GM21825 (cell line): ENCODE measurements at regions not wholly inside any gene's neighbourhood (a gene's known extent, or its start where the extent isn't known, plus 50 kb on each side); places are given as distances from the start of the nearest gene placed in this dataset.

Experiments used
- ATAC-seq: cut with Tn5 transposase; IDR thresholded peaks from one replicate; pipeline ENCODE4 v1.9.1; 2021; ENCODE audit warnings: mild to moderate bottlenecking, moderate library complexity; ENCODE audit not compliant: unreplicated experiment

- ATAC-seq, result no peak
Observed at GRCh38 chr2:65553504-65554074, 121.2 kb upstream of the SPRED2 start.

- ATAC-seq, result no peak
Observed at GRCh38 chr2:65551528-65551927, 119.1 kb upstream of the SPRED2 start.

- no peak for ATAC-seq
Observed at GRCh38 chr2:65550246-65550645, 117.8 kb upstream of the SPRED2 start.

DNA sequence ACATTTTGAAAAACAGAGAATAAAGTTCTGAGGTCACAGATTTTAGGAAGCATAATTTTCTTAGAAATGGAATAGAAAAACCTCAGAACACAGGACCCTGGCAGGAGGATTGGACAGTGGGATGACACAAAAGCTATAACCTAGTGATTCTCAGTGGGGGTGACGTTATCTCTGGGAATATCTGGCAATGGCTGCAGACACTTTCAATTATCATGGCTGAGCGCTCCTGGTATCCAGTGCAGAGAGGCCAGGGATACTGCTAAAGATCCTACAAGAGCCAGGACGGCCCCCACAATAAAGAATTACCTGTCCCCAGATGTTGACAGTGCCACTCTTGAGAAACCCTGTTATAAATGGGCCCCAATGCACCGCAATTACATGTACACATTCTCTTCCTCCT lies 117.2 kb upstream of the SPRED2 start:
- ATAC-seq, result no peak

DNA sequence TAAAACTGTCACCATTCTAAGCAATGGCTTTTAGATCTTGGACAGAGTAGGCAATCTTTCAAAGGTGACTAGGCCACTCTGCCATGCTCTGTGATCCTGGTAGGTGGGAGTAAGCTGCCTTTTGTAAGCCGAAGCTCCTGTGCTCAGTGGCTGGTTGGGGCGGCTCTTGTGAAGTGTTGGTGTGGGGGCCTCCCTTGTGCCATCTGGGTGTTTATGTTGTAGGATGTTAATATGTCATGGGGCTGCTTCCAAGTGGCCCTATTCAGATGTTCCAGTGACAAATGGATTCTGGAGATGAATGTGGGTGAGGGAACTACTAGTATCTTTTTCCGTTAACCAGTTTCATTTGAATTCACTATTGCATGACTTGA lies 116.8 kb upstream of the SPRED2 start:
- no peak for ATAC-seq

DNA sequence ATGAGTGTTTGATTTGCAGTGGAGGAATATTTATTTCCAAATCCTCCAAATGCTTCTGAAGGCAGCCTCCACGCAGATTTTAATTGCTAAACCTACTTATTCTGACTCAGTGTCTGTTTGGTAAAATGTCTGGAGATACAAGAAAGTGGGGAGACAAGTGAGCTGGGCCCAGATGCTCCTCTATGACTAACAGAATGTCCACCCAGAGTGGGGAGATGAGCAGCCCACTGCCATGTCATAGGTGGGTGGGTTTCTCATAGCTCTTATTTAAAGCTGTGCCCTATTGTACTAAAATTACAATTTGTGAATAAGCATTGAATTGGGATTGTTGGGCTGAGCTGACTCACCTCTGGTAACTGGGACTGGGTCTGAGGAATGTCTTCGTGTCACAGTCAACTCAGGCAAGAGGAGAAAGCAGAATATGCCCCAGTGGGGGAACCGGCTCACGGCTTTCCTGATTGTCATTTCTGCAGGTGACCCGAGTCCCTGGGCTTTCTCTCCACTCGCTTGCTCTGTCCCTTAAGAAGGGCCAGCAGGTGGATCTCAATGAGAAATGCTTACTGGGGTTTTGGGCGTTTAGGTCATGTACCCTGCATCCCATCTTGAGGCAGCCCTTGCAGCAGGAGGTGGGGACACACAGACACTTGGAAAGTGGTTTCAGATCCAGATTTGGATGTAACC lies 116.3 kb upstream of the SPRED2 start:
- ATAC-seq, result no peak

GRCh38 chr2:65548064-65548463 lies 115.7 kb upstream of the SPRED2 start:
- no peak for ATAC-seq

DNA sequence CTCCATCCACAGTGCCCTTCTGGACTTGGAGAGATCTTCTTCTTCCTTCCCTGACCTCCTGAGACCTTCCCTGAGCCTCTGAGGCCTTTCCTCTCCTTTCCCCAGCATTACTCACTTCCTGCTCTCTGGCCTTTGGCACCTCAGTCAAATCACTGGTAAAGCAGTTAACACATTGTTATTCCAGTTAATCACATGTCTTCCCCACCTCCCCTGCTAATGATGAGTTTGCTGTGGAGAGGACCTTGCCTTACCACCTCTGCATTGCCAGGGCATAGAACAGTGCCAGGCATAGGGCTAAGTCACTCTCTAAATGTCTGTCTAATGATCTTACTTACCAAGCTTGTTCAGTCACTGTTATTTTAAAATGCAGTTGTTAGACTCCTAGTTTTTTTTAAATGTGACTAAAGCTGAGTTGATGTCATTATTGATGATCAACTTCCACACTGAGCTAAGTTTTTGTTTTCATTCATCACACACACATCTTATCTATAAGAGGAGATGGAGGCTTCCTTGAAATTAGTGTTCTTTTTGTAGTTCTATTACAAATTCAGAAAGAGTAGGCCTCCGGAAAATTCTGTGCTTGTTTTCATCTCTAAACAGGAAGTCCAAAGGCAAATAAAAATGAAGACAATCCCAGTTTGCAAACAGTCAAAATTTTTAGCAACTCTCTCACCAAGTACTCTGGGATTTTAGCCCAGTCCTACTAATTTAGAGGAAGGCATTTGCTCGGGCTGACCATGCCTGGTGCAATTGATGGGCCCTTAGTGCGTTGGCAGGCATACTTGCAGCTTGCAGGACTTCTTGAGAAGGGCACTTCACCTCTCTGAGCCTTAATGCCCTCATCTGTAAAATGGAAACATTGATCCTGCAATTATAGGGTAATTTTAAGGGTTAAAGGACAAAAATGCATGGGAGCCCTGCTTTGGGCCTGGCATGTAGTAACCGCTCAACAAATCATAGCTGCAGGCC lies 113.7 kb upstream of the SPRED2 start:
- ATAC-seq, result no peak

DNA sequence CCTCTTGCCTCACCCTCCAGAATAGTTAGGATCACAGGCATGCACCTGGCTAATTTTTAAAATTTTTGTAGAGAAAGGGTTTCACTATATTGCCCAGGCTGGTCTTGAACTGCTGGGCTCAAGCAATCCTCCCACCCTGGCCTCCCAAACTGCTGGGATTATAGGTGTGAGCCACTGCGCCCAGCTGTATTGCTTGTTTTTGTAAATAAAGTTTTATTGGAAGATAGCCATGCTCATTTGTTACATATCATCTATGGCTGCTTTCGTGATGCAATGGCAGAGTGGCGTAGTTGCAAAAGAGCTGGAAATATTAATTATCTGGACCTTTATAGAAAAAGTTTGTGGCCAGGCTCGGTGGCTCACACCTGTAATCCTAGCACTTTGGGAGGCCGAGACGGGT lies 109.4 kb upstream of the SPRED2 start:
- no peak for ATAC-seq

- no peak for ATAC-seq
Observed at GRCh38 chr2:65539633-65540032, 107.2 kb upstream of the SPRED2 start.

DNA sequence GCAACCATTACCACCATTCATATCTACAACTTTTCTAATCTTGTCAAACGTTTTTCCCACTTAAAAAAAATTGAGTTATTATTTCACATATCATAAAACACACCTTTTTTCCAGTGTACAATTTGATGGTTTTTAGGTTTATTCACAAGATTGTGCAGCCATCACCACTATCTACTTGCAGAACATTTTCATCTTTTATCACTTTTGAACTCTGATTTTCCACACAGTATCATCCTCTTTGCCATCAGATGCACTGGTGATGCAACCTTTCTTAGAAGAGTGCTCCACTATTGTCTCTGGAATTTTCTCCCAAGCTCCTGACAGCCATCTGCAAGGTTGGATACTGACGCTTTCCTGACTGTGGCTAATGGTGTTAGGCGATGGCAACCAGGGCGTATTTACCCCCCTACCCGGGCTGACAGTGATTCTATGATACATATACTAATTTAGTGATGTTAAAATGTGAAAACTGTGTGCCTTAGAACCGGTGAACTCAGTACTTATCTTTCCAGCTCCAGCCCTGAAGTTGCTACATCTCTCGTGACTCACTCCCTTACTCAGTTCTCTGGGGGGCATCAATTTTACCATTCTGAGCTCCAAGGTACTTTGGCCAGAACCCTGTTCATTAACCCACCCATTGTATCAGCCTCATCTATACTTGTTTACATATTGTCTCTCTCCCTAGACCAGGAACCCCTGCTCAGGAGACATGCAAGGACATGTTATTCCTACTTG lies 105.4 kb upstream of the SPRED2 start:
- no peak for ATAC-seq

GRCh38 chr2:65536596-65536995 lies 104.2 kb upstream of the SPRED2 start:
- peak; percentile 95 for ATAC-seq

GRCh38 chr2:65532937-65533336 lies 100.5 kb upstream of the SPRED2 start:
- ATAC-seq, result no peak

DNA sequence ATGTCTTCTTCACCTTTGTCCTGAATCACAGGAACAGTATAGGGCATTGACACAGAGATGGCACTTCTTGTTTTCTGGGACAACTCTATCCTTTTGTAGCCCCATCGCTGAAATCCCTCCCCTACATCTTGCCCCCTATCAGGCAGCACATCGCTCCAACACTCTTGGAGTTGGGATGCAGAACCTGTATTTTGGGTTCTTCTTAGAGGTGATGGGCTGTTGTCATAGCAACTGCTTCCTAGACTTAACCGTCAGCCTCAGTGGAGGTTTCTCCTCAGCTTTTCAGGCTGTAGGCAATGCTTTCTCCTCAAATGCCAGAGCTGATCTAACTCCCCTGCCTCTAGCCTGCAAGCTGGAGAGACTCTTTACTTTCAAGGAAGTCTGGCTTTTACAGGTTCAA lies 99.9 kb upstream of the SPRED2 start:
- ATAC-seq, result no peak

DNA sequence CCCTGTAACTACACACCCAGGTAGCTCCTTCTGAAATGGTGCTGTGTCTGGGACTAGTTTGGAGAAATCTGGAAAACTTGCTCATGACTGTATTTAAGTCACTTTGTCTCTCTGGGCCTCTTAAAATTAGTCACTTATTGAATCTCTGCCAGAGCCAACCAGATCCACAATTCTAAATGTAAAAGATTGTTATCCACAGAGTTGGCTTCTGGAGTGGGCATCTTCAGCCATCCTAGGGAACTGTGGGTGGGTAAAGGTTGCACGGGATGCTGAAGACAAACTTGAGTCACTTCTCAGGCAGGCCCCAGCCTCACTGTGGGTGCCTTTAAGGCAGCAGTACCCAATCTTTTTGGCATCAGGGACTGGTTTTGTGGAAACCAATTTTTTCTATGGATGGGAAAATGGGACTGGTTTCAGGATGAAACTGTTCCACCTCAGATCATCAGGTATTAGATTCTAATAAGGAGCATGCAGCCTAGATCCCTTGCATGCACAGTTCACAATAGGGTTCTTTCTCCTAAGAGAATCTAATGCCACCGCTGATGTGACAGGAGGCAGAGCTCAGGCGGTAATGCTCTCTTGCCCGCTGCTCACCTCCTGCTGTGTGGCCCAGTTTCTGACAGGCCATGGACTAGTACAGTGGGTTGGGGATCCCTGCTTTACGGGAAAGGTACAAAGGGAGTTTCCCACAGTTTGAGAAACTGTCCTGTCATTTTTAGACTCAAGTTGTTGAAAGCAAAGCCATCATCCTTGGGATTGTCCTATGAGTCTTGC lies 98.3 kb upstream of the SPRED2 start:
- ATAC-seq, result no peak

DNA sequence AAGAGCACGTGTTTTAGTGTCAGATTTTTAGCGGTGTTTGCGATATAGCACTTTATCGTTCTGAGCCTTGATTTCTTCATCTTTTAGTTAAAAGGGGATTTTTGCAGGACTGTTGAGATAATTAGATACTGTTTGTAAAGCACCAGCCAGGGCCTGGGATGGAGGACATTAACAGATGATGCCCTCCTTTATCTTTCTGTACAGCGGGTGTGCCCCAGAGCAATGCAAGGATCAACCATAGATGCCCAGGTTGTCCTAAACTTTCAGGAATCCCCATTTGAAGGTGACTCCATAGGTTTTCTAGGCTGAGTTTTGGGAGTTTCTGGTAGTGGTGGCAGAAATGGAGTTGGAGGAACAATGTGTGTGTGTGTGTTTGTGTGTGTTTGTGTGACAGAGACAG lies 97.0 kb upstream of the SPRED2 start:
- ATAC-seq, result no peak

GRCh38 chr2:65528241-65528574 lies 95.8 kb upstream of the SPRED2 start:
- ATAC-seq, result no peak

DNA sequence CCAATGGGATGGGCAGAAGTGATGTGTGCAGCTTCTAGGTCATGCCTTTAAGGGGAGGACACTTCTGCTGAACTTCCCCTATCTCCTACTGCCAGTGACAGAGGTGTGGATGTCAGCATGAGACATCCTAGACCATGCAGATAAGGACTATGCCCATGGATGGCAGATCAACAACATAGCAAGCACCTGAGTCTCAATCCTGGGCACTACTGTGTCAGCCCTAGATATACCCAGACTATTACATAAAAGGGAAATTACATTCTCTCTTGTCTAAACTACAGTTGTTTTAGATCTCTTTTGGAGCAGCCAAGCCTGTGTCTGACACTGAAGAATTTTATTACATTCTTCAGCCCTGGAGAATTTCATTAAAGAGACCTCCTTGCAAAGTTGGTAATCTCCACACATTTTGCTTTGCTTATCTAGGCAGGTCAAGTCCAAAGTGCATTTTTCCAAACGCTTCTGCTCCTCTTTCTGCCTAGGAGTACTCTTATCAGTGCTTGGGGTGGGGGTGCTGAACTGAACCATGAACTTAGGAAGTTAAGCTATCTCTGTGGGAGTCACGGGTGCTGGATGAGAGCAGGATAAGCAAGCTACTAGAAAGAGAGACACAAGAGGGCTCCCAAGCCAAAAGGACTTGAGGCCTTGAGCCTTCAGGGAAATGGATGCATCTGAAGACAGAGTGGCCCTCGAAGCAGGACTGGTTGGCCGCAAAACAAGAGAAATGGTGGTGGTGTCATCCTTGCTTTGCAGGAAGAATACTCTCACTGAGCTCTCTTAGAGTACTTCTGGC lies 95.2 kb upstream of the SPRED2 start:
- ATAC-seq, result no peak

- no peak for ATAC-seq
Observed at GRCh38 chr2:65525616-65526231, 93.3 kb upstream of the SPRED2 start.
